Ascending aorta (tissue), 2 donors: ENCODE measurements at regions not wholly inside any gene's neighbourhood (a gene's known extent, or its start where the extent isn't known, plus 50 kb on each side); places are given as distances from the start of the nearest gene placed in this dataset.

Experiments used
- DNase-seq, 2 donors: peaks; one replicate each; pipeline ENCODE4 v3.0.0-alpha.2; 2019; ENCODE audit warnings: low spot score in 2 of 2
- H3K27ac ChIP-seq, 2 donors: fragments of 200-600 bp; sonication (generic); one replicate each; pipeline ENCODE4 v1.5.1; 2016 to 2017; ENCODE audit warnings: mild to moderate bottlenecking in 1 of 2
- H3K27me3 ChIP-seq: fragments of 200-600 bp; sonication (generic); one replicate; pipeline ENCODE4 v1.5.1; 2017
- H3K36me3 ChIP-seq, 2 donors: fragments of 200-600 bp; sonication (generic); one replicate each; pipeline ENCODE4 v1.5.1; 2016
- H3K4me1 ChIP-seq, 2 donors: fragments of 200-600 bp; sonication (generic); one replicate each; pipeline ENCODE4 v1.5.1; 2016 to 2017; ENCODE audit warnings: mild to moderate bottlenecking in 1 of 2
- H3K4me3 ChIP-seq, 2 donors: fragments of 200-600 bp; sonication (generic); one replicate each; pipeline ENCODE4 v1.5.1; 2016 to 2017; ENCODE audit warnings: mild to moderate bottlenecking in 1 of 2
- H3K9me3 ChIP-seq, 2 donors: fragments of 200-600 bp; sonication (generic); one replicate each; pipeline ENCODE4 v1.5.1; 2016
- intact Hi-C: fragments of 100-400 bp; cut with DNase I; formaldehyde crosslinking; loops from one replicate; pipeline ENCODE4 v1.15.1; 2023
- TF ChIP-seq, protein P1 (sequence below), 3 experiments: fragments of 200-600 bp in 2 of 3; fragments of 450-650 bp in 1 of 3; sonication (generic) in 2 of 3; IDR thresholded peaks; one replicate each; pipeline ENCODE4 v1.5.1; 2016 to 2019; ENCODE audit warnings: antibody characterized with exemption in 3 of 3, mild to moderate bottlenecking in 1 of 3, moderate library complexity in 1 of 3

- intact Hi-C loops, result no loop called here
Measured at GRCh38 chrX:14412686-14413085, 116.7 kb upstream of the GLRA2 start.

DNA sequence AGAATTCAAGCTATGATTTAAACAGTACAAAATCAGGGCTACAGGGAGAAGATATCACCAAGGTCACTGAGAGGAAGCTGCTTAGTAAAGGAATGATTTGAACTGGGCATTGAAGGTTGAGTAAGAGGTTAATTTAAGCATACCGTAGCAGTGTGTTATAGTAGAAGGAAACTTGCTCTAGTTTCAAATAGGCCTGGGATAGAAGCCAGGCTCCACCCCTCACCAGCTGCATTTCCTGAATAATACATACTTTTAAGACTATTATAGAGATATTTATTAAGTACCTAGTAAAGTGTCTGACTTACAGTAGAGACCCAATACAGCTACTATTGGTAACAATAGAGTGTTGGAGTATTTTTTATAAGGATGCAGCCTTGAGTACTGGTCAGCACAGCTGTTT, 118.0 kb upstream of the GLRA2 start:
- Histone ChIP-seq H3K4me1 (no peaks in the 10 kb centered on the region), H3K27me3 (no peaks in the 10 kb centered on the region), H3K4me3 (no peak overlapping the region), H3K9me3 (no peaks in the 10 kb centered on the region), H3K36me3 (no peaks in the 10 kb centered on the region), H3K27ac (no peak overlapping the region)
- intact Hi-C loops, result no loop called here
- TF ChIP-seq, protein P1, sequence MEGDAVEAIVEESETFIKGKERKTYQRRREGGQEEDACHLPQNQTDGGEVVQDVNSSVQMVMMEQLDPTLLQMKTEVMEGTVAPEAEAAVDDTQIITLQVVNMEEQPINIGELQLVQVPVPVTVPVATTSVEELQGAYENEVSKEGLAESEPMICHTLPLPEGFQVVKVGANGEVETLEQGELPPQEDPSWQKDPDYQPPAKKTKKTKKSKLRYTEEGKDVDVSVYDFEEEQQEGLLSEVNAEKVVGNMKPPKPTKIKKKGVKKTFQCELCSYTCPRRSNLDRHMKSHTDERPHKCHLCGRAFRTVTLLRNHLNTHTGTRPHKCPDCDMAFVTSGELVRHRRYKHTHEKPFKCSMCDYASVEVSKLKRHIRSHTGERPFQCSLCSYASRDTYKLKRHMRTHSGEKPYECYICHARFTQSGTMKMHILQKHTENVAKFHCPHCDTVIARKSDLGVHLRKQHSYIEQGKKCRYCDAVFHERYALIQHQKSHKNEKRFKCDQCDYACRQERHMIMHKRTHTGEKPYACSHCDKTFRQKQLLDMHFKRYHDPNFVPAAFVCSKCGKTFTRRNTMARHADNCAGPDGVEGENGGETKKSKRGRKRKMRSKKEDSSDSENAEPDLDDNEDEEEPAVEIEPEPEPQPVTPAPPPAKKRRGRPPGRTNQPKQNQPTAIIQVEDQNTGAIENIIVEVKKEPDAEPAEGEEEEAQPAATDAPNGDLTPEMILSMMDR (IDR thresholded peaks at IDR 0.05), result no peak
- DNase-seq, result no peak

More at GRCh38 chrX:14412686-14413085, 116.7 kb upstream of the GLRA2 start:
- TF ChIP-seq, protein P1 (IDR thresholded peaks at IDR 0.05), result no peak
- Histone ChIP-seq H3K4me3 (no peak overlapping the region), H3K27ac (no peak overlapping the region), H3K36me3 (no peaks in the 10 kb centered on the region), H3K4me1 (no peaks in the 10 kb centered on the region), H3K27me3 (no peaks in the 10 kb centered on the region), H3K9me3 (no peaks in the 10 kb centered on the region)
- DNase-seq, result no peak

DNA sequence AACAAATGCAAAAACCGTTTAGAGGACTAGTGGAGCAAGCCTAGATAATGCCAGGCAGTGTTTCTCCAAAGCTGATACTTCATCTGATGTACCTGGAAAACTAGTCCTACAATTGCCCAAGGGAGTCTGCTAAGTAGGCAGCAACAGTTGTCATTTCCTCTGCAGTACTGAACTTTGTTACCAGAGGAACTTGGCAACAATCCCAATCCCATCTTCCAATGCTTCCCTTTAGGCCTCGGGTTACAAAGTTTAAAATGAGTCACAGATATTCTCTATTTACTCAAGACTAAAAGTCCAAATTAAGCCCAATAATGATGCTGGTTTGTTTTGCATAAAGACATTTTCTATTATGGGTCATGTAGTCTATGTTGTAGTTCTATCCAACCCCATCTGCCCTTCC, 120.0 kb upstream of the GLRA2 start:
- no peaks in the 10 kb centered on the region for H3K27me3 ChIP-seq
- no peaks in the 10 kb centered on the region for H3K9me3 ChIP-seq
- H3K27ac ChIP-seq, result no peak overlapping the region
- H3K4me3 ChIP-seq, result no peak overlapping the region
- DNase-seq, result no peak
- H3K36me3 ChIP-seq, result no peaks in the 10 kb centered on the region
- TF ChIP-seq, protein P1 (IDR thresholded peaks at IDR 0.05), result no peak
- H3K4me1 ChIP-seq, result no peaks in the 10 kb centered on the region
- intact Hi-C loops, result no loop called here

- no peaks in the 10 kb centered on the region for H3K4me1 ChIP-seq
- H3K4me3 ChIP-seq, result no peak overlapping the region
- H3K27ac ChIP-seq, result no peak overlapping the region
- TF ChIP-seq, protein P1 (IDR thresholded peaks at IDR 0.05), result no peak
- H3K27me3 ChIP-seq, result no peaks in the 10 kb centered on the region
- intact Hi-C loops, result no loop called here
- H3K36me3 ChIP-seq, result no peaks in the 10 kb centered on the region
- no peak for DNase-seq
- no peaks in the 10 kb centered on the region for H3K9me3 ChIP-seq
Measured at GRCh38 chrX:14406225-14406624, 123.1 kb upstream of the GLRA2 start.

- intact Hi-C loops, result no loop called here
- no peak for DNase-seq
- no peaks in the 10 kb centered on the region for H3K4me1 ChIP-seq
- H3K36me3 ChIP-seq, result no peaks in the 10 kb centered on the region
- H3K27ac ChIP-seq, result no peak overlapping the region
- TF ChIP-seq, protein P1 (IDR thresholded peaks at IDR 0.05), result no peak
- no peaks in the 10 kb centered on the region for H3K27me3 ChIP-seq
- no peak overlapping the region for H3K4me3 ChIP-seq
- H3K9me3 ChIP-seq, result no peaks in the 10 kb centered on the region
Measured at GRCh38 chrX:14398725-14399124, 130.6 kb upstream of the GLRA2 start.

DNA sequence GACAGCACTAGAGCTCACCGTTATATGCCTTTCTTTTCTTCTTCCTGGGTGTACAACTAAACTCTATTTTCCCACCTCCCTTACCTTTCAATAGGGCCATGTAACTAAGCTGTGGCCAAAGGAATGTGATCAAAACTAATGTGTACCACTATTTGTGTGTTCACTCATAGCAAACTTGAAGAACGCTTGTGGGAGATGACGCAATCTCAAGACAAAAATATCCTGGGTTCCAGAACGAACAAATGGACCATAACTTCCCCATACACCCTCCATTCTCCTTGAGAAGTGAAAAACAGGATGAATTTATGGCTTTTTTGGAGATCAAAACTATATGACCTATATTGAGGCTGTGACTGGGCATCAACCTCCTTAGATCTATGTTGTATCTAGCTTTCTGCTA, 139.7 kb upstream of the GLRA2 start:
- H3K27ac ChIP-seq, result no peak overlapping the region
- no peak for DNase-seq
- no peak overlapping the region for H3K4me3 ChIP-seq
- intact Hi-C loops, result no loop called here
- no peaks in the 10 kb centered on the region for H3K4me1 ChIP-seq
- TF ChIP-seq, protein P1 (IDR thresholded peaks at IDR 0.05), result no peak
- no peaks in the 10 kb centered on the region for H3K9me3 ChIP-seq
- no peaks in the 10 kb centered on the region for H3K27me3 ChIP-seq
- no peaks in the 10 kb centered on the region for H3K36me3 ChIP-seq
